ENCODE measurements at regions not wholly inside any gene's neighbourhood (a gene's known extent, or its start where the extent isn't known, plus 50 kb on each side); places are given as distances from the start of the nearest gene placed in this dataset.

DNA sequence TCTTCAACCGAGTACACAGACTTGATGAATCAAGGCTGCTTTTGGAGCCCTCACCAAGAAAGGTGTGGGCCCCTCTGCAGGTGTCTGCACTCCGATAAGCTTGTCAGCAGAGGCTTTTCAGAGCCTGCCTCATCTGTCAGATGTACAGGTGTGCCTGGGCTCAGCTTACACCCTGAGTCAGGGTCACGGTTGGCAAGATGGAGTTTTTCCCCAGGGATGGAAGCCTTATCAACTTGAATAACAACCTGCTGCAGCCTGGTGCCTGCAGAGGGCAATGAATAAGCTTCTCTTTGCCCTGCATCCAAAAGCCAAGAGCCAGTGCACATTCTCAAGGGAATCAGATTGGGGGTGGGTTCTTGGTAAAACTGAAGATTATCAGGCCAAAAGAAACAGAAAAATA lies 427.1 kb downstream of the CD83 start:
- Histone ChIP-seq H3K4me3 (ENCODE audit: low read depth in 2 of 2, low read length in 2 of 2) (no peak overlapping the region), H3K4me1 (ENCODE audit: control insufficient read depth, insufficient read depth, low read length) (no peaks in the 10 kb centered on the region), H3K27me3 (ENCODE audit: control insufficient read depth, insufficient read depth, low read length) (no peaks in the 10 kb centered on the region), H3K9me3 (ENCODE audit: control insufficient read depth, insufficient read depth, low read depth, low read length) (no peaks in the 10 kb centered on the region), H3K36me3 (ENCODE audit: control insufficient read depth, insufficient read depth, low read length) (no peaks in the 10 kb centered on the region), H3K27ac (ENCODE audit: low read length) (no peak overlapping the region)
- DNase-seq (ENCODE audit: low read depth, low spot score) (no peak), ATAC-seq (no peak)
- in situ Hi-C loops (cut with HindIII; ENCODE audit: low pct_unique_long_range_greater_than_20kb, low sequenced_read_pairs) = no loop called here
- CTCF ChIA-PET = interaction anchor here (0.8 kb wide), 1 partner anchor 314 kb away, joined by 3 read pairs; no protein-coding TSS in a partner anchor
- no TSS peak for BruUV-seq (replicated peaks)
- POLR2A ChIA-PET = no interaction called here
- intact Hi-C loops (cut with micrococcal nuclease; ENCODE audit: unreplicated experiment) = no loop called here
- TF ChIP-seq, protein P1, sequence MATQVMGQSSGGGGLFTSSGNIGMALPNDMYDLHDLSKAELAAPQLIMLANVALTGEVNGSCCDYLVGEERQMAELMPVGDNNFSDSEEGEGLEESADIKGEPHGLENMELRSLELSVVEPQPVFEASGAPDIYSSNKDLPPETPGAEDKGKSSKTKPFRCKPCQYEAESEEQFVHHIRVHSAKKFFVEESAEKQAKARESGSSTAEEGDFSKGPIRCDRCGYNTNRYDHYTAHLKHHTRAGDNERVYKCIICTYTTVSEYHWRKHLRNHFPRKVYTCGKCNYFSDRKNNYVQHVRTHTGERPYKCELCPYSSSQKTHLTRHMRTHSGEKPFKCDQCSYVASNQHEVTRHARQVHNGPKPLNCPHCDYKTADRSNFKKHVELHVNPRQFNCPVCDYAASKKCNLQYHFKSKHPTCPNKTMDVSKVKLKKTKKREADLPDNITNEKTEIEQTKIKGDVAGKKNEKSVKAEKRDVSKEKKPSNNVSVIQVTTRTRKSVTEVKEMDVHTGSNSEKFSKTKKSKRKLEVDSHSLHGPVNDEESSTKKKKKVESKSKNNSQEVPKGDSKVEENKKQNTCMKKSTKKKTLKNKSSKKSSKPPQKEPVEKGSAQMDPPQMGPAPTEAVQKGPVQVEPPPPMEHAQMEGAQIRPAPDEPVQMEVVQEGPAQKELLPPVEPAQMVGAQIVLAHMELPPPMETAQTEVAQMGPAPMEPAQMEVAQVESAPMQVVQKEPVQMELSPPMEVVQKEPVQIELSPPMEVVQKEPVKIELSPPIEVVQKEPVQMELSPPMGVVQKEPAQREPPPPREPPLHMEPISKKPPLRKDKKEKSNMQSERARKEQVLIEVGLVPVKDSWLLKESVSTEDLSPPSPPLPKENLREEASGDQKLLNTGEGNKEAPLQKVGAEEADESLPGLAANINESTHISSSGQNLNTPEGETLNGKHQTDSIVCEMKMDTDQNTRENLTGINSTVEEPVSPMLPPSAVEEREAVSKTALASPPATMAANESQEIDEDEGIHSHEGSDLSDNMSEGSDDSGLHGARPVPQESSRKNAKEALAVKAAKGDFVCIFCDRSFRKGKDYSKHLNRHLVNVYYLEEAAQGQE (IDR thresholded peaks at IDR 0.05; ENCODE audit: insufficient read depth in 1 of 2, low read depth in 2 of 2, low read length in 1 of 2) = no peak
- no peak for TF ChIP-seq POLR2AphosphoS5 (IDR thresholded peaks at IDR 0.05; ENCODE audit: low read depth, low read length)
- TF ChIP-seq, protein P2, sequence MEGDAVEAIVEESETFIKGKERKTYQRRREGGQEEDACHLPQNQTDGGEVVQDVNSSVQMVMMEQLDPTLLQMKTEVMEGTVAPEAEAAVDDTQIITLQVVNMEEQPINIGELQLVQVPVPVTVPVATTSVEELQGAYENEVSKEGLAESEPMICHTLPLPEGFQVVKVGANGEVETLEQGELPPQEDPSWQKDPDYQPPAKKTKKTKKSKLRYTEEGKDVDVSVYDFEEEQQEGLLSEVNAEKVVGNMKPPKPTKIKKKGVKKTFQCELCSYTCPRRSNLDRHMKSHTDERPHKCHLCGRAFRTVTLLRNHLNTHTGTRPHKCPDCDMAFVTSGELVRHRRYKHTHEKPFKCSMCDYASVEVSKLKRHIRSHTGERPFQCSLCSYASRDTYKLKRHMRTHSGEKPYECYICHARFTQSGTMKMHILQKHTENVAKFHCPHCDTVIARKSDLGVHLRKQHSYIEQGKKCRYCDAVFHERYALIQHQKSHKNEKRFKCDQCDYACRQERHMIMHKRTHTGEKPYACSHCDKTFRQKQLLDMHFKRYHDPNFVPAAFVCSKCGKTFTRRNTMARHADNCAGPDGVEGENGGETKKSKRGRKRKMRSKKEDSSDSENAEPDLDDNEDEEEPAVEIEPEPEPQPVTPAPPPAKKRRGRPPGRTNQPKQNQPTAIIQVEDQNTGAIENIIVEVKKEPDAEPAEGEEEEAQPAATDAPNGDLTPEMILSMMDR (IDR thresholded peaks at IDR 0.05) = no peak
- no peak for TF ChIP-seq TCF7L2 (IDR thresholded peaks at IDR 0.05; ENCODE audit: low read depth, low read length)

DNA sequence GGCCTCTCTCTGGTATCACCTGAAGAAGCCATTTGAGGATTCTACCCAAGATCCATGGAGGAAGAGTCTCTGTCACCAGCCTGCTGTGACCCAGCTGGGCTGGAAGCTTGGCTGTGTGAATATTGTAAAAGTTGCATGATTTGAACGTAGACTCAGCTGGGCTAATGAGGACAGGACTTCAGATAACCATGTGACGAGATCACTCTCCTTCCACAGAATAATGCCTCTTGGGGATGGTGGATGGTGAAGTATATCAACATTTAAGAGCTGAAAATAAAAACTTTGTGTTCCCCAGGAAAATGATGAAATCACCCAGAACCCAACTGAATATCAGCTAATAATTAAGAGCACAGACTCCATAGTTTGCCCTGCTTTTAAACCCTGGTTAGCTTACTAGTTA lies 427.9 kb downstream of the CD83 start:
- in situ Hi-C loops (cut with HindIII; ENCODE audit: low pct_unique_long_range_greater_than_20kb, low sequenced_read_pairs) (no loop called here), intact Hi-C loops (cut with micrococcal nuclease; ENCODE audit: unreplicated experiment) (no loop called here)
- ChIA-PET CTCF (no interaction called here), POLR2A (no interaction called here)
- no TSS peak for BruUV-seq (replicated peaks)
- Histone ChIP-seq H3K9me3 (ENCODE audit: control insufficient read depth, insufficient read depth, low read depth, low read length) (no peaks in the 10 kb centered on the region), H3K27me3 (ENCODE audit: control insufficient read depth, insufficient read depth, low read length) (no peaks in the 10 kb centered on the region), H3K4me1 (ENCODE audit: control insufficient read depth, insufficient read depth, low read length) (no peaks in the 10 kb centered on the region), H3K4me3 (ENCODE audit: low read depth in 2 of 2, low read length in 2 of 2) (no peak overlapping the region), H3K27ac (ENCODE audit: low read length) (no peak overlapping the region), H3K36me3 (ENCODE audit: control insufficient read depth, insufficient read depth, low read length) (no peaks in the 10 kb centered on the region)
- DNase-seq (ENCODE audit: low read depth, low spot score) (no peak), ATAC-seq (no peak)
- TF ChIP-seq, protein P2 (IDR thresholded peaks at IDR 0.05) = no peak
- no peak for TF ChIP-seq TCF7L2 (IDR thresholded peaks at IDR 0.05; ENCODE audit: low read depth, low read length)
- no peak for TF ChIP-seq SIN3A (IDR thresholded peaks at IDR 0.05; ENCODE audit: borderline replicate concordance, insufficient read depth, low read depth, low read length)
- TF ChIP-seq, protein P1 (IDR thresholded peaks at IDR 0.05; ENCODE audit: insufficient read depth in 1 of 2, low read depth in 2 of 2, low read length in 1 of 2) = no peak
- no peak for TF ChIP-seq POLR2AphosphoS5 (IDR thresholded peaks at IDR 0.05; ENCODE audit: low read depth, low read length)
